ENCODE measurements at regions not wholly inside any gene's neighbourhood (a gene's known extent, or its start where the extent isn't known, plus 50 kb on each side); places are given as distances from the start of the nearest gene placed in this dataset.

DNA sequence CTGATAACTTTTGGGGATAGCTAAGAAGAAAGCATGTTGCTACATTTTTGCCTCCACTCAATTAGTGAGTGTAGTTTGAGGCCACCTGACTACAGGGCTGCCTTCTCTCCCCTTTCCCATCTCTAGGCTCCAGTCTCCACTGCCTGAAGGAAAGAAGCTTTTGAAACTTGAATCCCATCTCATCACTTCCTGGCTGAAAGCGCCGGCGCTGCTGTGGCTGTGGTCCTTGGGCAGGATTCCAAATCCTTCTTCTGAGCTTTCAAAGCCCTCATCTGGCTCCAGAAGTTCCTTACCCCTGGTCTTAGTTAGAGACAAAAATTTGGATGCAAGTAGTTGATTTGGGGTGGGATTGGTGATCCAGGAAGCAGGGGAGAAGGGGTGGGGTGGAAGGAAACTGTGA, 119.4 kb downstream of the FOXL1 start:
- Mint-ChIP-seq H3K27me3 (ENCODE audit: low read depth in 2 of 2) (peaks cover 0 to 15% of the 10 kb centered on the region in 2 donors), H3K36me3 (no peaks in the 10 kb centered on the region)
- intact Hi-C loops (cut with micrococcal nuclease): no loop called here

GRCh38 chr16:86700046-86700945, 121.9 kb downstream of the FOXL1 start:
- Mint-ChIP-seq H3K9me3 (no peaks in the 10 kb centered on the region), H3K27me3 (ENCODE audit: low read depth in 2 of 2) (peaks cover 0 to 6% of the 10 kb centered on the region in 2 donors), H3K4me1 (peaks cover 0 to 9% of the 10 kb centered on the region in 2 donors), H3K4me3 (no peak overlapping the region), H3K36me3 (no peaks in the 10 kb centered on the region), H3K27ac (no peak overlapping the region)
- Histone ChIP-seq H3K36me3 (ENCODE audit: control insufficient read depth, insufficient read depth, low read length) (no peaks in the 10 kb centered on the region), H3K27ac (ENCODE audit: low read length) (no peak overlapping the region), H3K9me3 (ENCODE audit: control insufficient read depth, insufficient read depth, low read length) (no peaks in the 10 kb centered on the region), H3K4me3 (ENCODE audit: low read length) (no peak overlapping the region), H3K4me1 (ENCODE audit: control insufficient read depth, insufficient read depth, low read length) (no peaks in the 10 kb centered on the region), H3K27me3 (ENCODE audit: control insufficient read depth, insufficient read depth, low read length) (no peaks in the 10 kb centered on the region)
- no peak for DNase-seq
- TF ChIP-seq, protein P1, sequence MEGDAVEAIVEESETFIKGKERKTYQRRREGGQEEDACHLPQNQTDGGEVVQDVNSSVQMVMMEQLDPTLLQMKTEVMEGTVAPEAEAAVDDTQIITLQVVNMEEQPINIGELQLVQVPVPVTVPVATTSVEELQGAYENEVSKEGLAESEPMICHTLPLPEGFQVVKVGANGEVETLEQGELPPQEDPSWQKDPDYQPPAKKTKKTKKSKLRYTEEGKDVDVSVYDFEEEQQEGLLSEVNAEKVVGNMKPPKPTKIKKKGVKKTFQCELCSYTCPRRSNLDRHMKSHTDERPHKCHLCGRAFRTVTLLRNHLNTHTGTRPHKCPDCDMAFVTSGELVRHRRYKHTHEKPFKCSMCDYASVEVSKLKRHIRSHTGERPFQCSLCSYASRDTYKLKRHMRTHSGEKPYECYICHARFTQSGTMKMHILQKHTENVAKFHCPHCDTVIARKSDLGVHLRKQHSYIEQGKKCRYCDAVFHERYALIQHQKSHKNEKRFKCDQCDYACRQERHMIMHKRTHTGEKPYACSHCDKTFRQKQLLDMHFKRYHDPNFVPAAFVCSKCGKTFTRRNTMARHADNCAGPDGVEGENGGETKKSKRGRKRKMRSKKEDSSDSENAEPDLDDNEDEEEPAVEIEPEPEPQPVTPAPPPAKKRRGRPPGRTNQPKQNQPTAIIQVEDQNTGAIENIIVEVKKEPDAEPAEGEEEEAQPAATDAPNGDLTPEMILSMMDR (IDR thresholded peaks at IDR 0.05): no peak
- intact Hi-C loops (cut with micrococcal nuclease): no loop called here
- ATAC-seq: no peak
- WGBS (ENCODE audit: insufficient coverage): 89% methylated on average over 28 of the region's 28 CpGs

More for the DNA sequence above, 119.4 kb downstream of the FOXL1 start:
- no peaks in the 10 kb centered on the region for H3K4me1 Mint-ChIP-seq
- DNase-seq (no peak), ATAC-seq (no peak)
- H3K9me3 Mint-ChIP-seq: no peaks in the 10 kb centered on the region
- 54% methylated on average over 3 of the region's 3 CpGs for WGBS (ENCODE audit: insufficient coverage)
- no peak overlapping the region for H3K4me3 ChIP-seq (ENCODE audit: low read length)
- TF ChIP-seq, protein P1 (IDR thresholded peaks at IDR 0.05): no peak
- no peak overlapping the region for H3K27ac ChIP-seq (ENCODE audit: low read length)
- no peaks in the 10 kb centered on the region for H3K4me1 ChIP-seq (ENCODE audit: control insufficient read depth, insufficient read depth, low read length)
- no peak overlapping the region for H3K27ac Mint-ChIP-seq
- H3K36me3 ChIP-seq (ENCODE audit: control insufficient read depth, insufficient read depth, low read length): no peaks in the 10 kb centered on the region
- no peaks in the 10 kb centered on the region for H3K9me3 ChIP-seq (ENCODE audit: control insufficient read depth, insufficient read depth, low read length)
- H3K27me3 ChIP-seq (ENCODE audit: control insufficient read depth, insufficient read depth, low read length): no peaks in the 10 kb centered on the region
- no peak overlapping the region for H3K4me3 Mint-ChIP-seq

DNA sequence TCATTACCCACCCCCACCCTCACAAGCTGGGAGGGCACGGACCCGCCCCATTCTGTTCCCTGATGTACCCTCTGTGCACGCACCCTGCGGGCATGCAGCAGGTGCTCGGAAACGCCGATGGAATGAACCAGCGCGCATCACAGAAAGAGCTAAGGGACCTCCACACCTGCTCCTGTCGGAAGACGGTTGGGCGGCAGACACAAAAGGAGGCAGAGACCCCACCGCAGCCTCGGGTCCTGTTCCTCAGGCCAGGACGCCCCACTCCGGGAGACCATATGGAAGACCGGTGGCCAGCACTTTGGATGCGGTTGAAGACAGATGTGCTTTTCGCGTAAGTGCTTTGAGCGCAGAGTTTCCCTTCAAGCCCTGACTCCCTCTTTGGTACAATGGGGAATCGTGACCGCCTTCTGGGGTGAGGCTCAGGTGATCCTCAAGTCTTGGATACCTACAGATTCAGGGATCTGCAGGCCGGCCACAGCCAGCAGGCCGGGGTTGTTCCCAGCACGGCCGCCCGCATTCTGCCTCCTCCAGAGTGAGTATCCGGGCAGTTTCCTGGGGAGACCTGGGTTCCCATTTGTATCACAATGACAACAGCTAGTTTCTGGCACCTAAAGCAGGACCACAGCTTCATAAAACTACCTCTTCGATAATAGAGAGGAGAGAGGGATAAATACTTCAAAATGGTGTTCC, 123.1 kb downstream of the FOXL1 start:
- DNase-seq: no peak
- Histone ChIP-seq H3K36me3 (ENCODE audit: control insufficient read depth, insufficient read depth, low read length) (no peaks in the 10 kb centered on the region), H3K4me1 (ENCODE audit: control insufficient read depth, insufficient read depth, low read length) (no peaks in the 10 kb centered on the region), H3K9me3 (ENCODE audit: control insufficient read depth, insufficient read depth, low read length) (no peaks in the 10 kb centered on the region), H3K27ac (ENCODE audit: low read length) (no peak overlapping the region), H3K27me3 (ENCODE audit: control insufficient read depth, insufficient read depth, low read length) (no peaks in the 10 kb centered on the region), H3K4me3 (ENCODE audit: low read length) (no peak overlapping the region)
- Mint-ChIP-seq H3K36me3 (no peaks in the 10 kb centered on the region), H3K9me3 (no peaks in the 10 kb centered on the region), H3K27me3 (ENCODE audit: low read depth in 2 of 2) (peaks cover 3 to 6% of the 10 kb centered on the region in 2 donors), H3K27ac (no peak overlapping the region), H3K4me1 (peaks cover 0 to 9% of the 10 kb centered on the region in 2 donors), H3K4me3 (no peak overlapping the region)
- intact Hi-C loops (cut with micrococcal nuclease): no loop called here
- TF ChIP-seq, protein P1 (IDR thresholded peaks at IDR 0.05): no peak
- 93% methylated on average over 30 of the region's 30 CpGs for WGBS (ENCODE audit: insufficient coverage)
- ATAC-seq: no peak

All from natural killer cell (primary cell).